K562 (cell line): ENCODE measurements at regions not wholly inside any gene's neighbourhood (a gene's known extent, or its start where the extent isn't known, plus 50 kb on each side); places are given as distances from the start of the nearest gene placed in this dataset.

Experiments used
- CHD2 ChIP-seq: IDR thresholded peaks from 2 replicates; pipeline ENCODE4 v1.6.1; 2011; ENCODE audit warnings: low read depth, low read length
- MAX ChIP-seq: sonication (generic); formaldehyde crosslinking; IDR thresholded peaks from 2 replicates; pipeline ENCODE4 v1.9.0; 2022; ENCODE audit warnings: mild to moderate bottlenecking, missing genetic modification reagents
- NFIC ChIP-seq: fragments of 450-650 bp; IDR thresholded peaks from 2 replicates; pipeline ENCODE4 v1.6.1; 2017; ENCODE audit warnings: mild to moderate bottlenecking, inconsistent platforms
- POLR2AphosphoS5 ChIP-seq: IDR thresholded peaks from 2 replicates; pipeline ENCODE4 v1.6.1; 2011; ENCODE audit warnings: mild to moderate bottlenecking, low read depth, low read length, moderate library complexity; ENCODE audit not compliant: control insufficient read depth, insufficient read depth
- RBM39 ChIP-seq: fragments of 200-400 bp; formaldehyde crosslinking; optimal IDR thresholded peaks from 2 replicates; pipeline ENCODE3; 2018; ENCODE audit warnings: low read depth, low read length
- XRCC5 ChIP-seq: fragments of 200-400 bp; formaldehyde crosslinking; IDR thresholded peaks from 2 replicates; pipeline ENCODE4 v1.6.1; 2017; ENCODE audit warnings: low read depth, mild to moderate bottlenecking, low read length
- TF ChIP-seq, protein P1 (sequence below), 3 experiments: IDR thresholded peaks in 2 of 3; conservative IDR thresholded peaks in 1 of 3; 2 replicates each; pipeline ENCODE4 v1.5.1; 2011 to 2012; ENCODE audit warnings: low read length in 3 of 3, mild to moderate bottlenecking in 3 of 3, control low read depth in 2 of 3, improper control_type of control experiment in 1 of 3, inconsistent platforms in 1 of 3, low read depth in 1 of 3, mixed read lengths in 1 of 3, moderate library complexity in 1 of 3; ENCODE audit not compliant: insufficient read depth in 2 of 3
- TF ChIP-seq, protein P2 (sequence below): sonication (generic); formaldehyde crosslinking; IDR thresholded peaks from 2 replicates; pipeline ENCODE4 v1.8.1; 2022; ENCODE audit warnings: missing genetic modification reagents

DNA sequence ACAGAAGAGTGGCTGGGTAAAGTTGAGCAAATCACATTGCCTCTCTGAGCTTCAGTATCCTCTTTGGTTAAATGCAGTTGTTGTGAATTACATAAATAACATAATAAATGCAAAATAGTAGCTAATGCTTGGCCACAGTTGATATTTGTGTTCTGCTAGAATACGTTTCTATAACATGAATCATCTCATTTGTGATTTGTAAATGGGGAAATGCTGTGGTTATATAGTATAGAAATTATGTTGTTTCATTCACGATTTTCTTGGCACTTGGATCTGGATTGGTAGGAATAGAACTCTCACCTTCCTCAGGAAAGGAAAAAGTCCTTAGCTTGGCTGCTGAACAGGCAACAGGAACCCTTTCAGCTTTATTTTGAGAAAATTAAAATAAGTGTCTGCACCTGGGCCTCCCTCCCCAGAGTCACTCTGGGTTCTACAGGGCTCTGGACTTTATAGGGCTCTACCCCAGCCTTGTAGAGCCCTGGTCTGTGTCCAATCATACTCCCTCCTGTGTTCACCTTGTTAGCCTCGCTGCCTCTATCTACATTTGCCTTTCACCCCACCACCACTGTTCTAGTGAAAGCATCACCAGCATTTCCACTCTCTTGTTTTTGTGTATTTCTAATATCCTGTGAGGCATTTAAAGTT, 107.7 kb upstream of the BCAT1 start:
- TF ChIP-seq, protein P1, sequence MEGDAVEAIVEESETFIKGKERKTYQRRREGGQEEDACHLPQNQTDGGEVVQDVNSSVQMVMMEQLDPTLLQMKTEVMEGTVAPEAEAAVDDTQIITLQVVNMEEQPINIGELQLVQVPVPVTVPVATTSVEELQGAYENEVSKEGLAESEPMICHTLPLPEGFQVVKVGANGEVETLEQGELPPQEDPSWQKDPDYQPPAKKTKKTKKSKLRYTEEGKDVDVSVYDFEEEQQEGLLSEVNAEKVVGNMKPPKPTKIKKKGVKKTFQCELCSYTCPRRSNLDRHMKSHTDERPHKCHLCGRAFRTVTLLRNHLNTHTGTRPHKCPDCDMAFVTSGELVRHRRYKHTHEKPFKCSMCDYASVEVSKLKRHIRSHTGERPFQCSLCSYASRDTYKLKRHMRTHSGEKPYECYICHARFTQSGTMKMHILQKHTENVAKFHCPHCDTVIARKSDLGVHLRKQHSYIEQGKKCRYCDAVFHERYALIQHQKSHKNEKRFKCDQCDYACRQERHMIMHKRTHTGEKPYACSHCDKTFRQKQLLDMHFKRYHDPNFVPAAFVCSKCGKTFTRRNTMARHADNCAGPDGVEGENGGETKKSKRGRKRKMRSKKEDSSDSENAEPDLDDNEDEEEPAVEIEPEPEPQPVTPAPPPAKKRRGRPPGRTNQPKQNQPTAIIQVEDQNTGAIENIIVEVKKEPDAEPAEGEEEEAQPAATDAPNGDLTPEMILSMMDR (IDR thresholded peaks at IDR 0.05 in 2 of 3, conservative IDR thresholded peaks at IDR 0.05 in 1 of 3; ENCODE audit: insufficient read depth in 2 of 3, low read depth in 1 of 3, low read length in 3 of 3) = no peak
- TF ChIP-seq CHD2 (no peak), RBM39 (no peak), XRCC5 (no peak), MAX (no peak), NFIC (no peak), POLR2AphosphoS5 (no peak)
- TF ChIP-seq, protein P2, sequence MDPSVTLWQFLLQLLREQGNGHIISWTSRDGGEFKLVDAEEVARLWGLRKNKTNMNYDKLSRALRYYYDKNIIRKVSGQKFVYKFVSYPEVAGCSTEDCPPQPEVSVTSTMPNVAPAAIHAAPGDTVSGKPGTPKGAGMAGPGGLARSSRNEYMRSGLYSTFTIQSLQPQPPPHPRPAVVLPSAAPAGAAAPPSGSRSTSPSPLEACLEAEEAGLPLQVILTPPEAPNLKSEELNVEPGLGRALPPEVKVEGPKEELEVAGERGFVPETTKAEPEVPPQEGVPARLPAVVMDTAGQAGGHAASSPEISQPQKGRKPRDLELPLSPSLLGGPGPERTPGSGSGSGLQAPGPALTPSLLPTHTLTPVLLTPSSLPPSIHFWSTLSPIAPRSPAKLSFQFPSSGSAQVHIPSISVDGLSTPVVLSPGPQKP (CRISPR knock-in tag) = no peak
